HEK293 (cell line): ENCODE measurements at regions not wholly inside any gene's neighbourhood (a gene's known extent, or its start where the extent isn't known, plus 50 kb on each side); places are given as distances from the start of the nearest gene placed in this dataset.

Experiments used
- YY2 ChIP-seq: fragments of 450-650 bp; formaldehyde crosslinking; IDR thresholded peaks from 2 replicates; pipeline ENCODE4 v1.5.1; 2016; ENCODE audit warnings: missing biosample characterization, missing genetic modification characterization
- ZNF157 ChIP-seq: fragments of 450-650 bp; formaldehyde crosslinking; IDR thresholded peaks from 2 replicates; pipeline ENCODE4 v1.5.1; 2016; ENCODE audit warnings: missing biosample characterization, missing genetic modification characterization
- ZNF23 ChIP-seq: fragments of 450-650 bp; formaldehyde crosslinking; IDR thresholded peaks from 2 replicates; pipeline ENCODE4 v1.5.1; 2016; ENCODE audit warnings: missing biosample characterization, missing genetic modification characterization, borderline replicate concordance
- ZNF239 ChIP-seq: fragments of 450-650 bp; formaldehyde crosslinking; IDR thresholded peaks from 2 replicates; pipeline ENCODE4 v1.5.1; 2016; ENCODE audit warnings: missing biosample characterization, missing genetic modification characterization
- ZNF324 ChIP-seq: fragments of 450-650 bp; formaldehyde crosslinking; IDR thresholded peaks from 2 replicates; pipeline ENCODE4 v1.5.1; 2016; ENCODE audit warnings: missing biosample characterization, missing genetic modification characterization
- ZNF366 ChIP-seq: fragments of 450-650 bp; formaldehyde crosslinking; conservative IDR thresholded peaks from 2 replicates; pipeline ENCODE4 v1.5.1; 2016; ENCODE audit warnings: missing biosample characterization, missing genetic modification characterization
- ZNF501 ChIP-seq: fragments of 450-650 bp; formaldehyde crosslinking; IDR thresholded peaks from 2 replicates; pipeline ENCODE4 v1.5.1; 2016; ENCODE audit warnings: missing biosample characterization, missing genetic modification characterization
- ZNF514 ChIP-seq: fragments of 450-650 bp; formaldehyde crosslinking; IDR thresholded peaks from 2 replicates; pipeline ENCODE4 v1.5.1; 2016; ENCODE audit warnings: missing biosample characterization, missing genetic modification characterization
- TF ChIP-seq, protein P1 (sequence below): fragments of 450-650 bp; formaldehyde crosslinking; IDR thresholded peaks from 2 replicates; pipeline ENCODE4 v1.5.1; 2016; ENCODE audit warnings: missing biosample characterization, missing genetic modification characterization
- TF ChIP-seq, protein P2 (sequence below): fragments of 450-650 bp; formaldehyde crosslinking; IDR thresholded peaks from 2 replicates; pipeline ENCODE4 v1.5.1; 2016; ENCODE audit warnings: missing biosample characterization, missing genetic modification characterization
- TF ChIP-seq, protein P3 (sequence below): fragments of 450-650 bp; formaldehyde crosslinking; IDR thresholded peaks from 2 replicates; pipeline ENCODE4 v1.5.1; 2016; ENCODE audit warnings: missing biosample characterization, missing genetic modification characterization
- TF ChIP-seq, protein P4 (sequence below): fragments of 450-650 bp; formaldehyde crosslinking; IDR thresholded peaks from 2 replicates; pipeline ENCODE4 v1.5.1; 2016; ENCODE audit warnings: missing biosample characterization, missing genetic modification characterization
- TF ChIP-seq, protein P5 (sequence below): fragments of 450-650 bp; formaldehyde crosslinking; IDR thresholded peaks from 2 replicates; pipeline ENCODE4 v1.5.1; 2016; ENCODE audit warnings: missing biosample characterization, missing genetic modification characterization
- TF ChIP-seq, protein P6 (sequence below): fragments of 450-650 bp; formaldehyde crosslinking; IDR thresholded peaks from 2 replicates; pipeline ENCODE4 v1.5.1; 2016; ENCODE audit warnings: missing biosample characterization, missing genetic modification characterization, low read depth

DNA sequence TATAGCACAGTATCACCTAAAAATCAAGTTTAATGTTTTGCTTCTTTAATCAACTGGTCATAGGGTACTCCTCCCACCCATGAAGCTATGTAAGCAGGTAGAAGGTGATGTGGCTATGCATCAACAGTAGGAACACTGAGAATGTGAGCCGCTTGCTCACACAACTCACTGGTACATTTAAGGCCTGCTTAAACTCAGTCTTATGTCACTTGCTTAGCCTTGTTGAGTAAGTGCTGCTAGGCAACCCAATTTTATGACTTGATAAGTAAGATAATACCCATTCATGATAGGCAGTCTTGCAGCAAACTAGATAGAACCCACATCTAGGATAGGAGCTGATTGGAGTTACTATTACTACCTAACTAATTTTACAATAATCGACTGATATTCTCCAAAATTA, 70.0 kb upstream of the BMP4 start:
- TF ChIP-seq, protein P1, sequence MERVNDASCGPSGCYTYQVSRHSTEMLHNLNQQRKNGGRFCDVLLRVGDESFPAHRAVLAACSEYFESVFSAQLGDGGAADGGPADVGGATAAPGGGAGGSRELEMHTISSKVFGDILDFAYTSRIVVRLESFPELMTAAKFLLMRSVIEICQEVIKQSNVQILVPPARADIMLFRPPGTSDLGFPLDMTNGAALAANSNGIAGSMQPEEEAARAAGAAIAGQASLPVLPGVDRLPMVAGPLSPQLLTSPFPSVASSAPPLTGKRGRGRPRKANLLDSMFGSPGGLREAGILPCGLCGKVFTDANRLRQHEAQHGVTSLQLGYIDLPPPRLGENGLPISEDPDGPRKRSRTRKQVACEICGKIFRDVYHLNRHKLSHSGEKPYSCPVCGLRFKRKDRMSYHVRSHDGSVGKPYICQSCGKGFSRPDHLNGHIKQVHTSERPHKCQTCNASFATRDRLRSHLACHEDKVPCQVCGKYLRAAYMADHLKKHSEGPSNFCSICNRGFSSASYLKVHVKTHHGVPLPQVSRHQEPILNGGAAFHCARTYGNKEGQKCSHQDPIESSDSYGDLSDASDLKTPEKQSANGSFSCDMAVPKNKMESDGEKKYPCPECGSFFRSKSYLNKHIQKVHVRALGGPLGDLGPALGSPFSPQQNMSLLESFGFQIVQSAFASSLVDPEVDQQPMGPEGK (tag by site-specific recombination) = no peak
- TF ChIP-seq, protein P2, sequence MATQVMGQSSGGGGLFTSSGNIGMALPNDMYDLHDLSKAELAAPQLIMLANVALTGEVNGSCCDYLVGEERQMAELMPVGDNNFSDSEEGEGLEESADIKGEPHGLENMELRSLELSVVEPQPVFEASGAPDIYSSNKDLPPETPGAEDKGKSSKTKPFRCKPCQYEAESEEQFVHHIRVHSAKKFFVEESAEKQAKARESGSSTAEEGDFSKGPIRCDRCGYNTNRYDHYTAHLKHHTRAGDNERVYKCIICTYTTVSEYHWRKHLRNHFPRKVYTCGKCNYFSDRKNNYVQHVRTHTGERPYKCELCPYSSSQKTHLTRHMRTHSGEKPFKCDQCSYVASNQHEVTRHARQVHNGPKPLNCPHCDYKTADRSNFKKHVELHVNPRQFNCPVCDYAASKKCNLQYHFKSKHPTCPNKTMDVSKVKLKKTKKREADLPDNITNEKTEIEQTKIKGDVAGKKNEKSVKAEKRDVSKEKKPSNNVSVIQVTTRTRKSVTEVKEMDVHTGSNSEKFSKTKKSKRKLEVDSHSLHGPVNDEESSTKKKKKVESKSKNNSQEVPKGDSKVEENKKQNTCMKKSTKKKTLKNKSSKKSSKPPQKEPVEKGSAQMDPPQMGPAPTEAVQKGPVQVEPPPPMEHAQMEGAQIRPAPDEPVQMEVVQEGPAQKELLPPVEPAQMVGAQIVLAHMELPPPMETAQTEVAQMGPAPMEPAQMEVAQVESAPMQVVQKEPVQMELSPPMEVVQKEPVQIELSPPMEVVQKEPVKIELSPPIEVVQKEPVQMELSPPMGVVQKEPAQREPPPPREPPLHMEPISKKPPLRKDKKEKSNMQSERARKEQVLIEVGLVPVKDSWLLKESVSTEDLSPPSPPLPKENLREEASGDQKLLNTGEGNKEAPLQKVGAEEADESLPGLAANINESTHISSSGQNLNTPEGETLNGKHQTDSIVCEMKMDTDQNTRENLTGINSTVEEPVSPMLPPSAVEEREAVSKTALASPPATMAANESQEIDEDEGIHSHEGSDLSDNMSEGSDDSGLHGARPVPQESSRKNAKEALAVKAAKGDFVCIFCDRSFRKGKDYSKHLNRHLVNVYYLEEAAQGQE (tag by site-specific recombination) = no peak
- no peak for TF ChIP-seq ZNF157 (tag by site-specific recombination)
- TF ChIP-seq, protein P3, sequence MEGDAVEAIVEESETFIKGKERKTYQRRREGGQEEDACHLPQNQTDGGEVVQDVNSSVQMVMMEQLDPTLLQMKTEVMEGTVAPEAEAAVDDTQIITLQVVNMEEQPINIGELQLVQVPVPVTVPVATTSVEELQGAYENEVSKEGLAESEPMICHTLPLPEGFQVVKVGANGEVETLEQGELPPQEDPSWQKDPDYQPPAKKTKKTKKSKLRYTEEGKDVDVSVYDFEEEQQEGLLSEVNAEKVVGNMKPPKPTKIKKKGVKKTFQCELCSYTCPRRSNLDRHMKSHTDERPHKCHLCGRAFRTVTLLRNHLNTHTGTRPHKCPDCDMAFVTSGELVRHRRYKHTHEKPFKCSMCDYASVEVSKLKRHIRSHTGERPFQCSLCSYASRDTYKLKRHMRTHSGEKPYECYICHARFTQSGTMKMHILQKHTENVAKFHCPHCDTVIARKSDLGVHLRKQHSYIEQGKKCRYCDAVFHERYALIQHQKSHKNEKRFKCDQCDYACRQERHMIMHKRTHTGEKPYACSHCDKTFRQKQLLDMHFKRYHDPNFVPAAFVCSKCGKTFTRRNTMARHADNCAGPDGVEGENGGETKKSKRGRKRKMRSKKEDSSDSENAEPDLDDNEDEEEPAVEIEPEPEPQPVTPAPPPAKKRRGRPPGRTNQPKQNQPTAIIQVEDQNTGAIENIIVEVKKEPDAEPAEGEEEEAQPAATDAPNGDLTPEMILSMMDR (tag by site-specific recombination) = no peak
- no peak for TF ChIP-seq ZNF501 (tag by site-specific recombination)
- TF ChIP-seq YY2 (tag by site-specific recombination) = no peak
- TF ChIP-seq ZNF23 (tag by site-specific recombination) = no peak
- TF ChIP-seq ZNF324 = no peak
- TF ChIP-seq, protein P4, sequence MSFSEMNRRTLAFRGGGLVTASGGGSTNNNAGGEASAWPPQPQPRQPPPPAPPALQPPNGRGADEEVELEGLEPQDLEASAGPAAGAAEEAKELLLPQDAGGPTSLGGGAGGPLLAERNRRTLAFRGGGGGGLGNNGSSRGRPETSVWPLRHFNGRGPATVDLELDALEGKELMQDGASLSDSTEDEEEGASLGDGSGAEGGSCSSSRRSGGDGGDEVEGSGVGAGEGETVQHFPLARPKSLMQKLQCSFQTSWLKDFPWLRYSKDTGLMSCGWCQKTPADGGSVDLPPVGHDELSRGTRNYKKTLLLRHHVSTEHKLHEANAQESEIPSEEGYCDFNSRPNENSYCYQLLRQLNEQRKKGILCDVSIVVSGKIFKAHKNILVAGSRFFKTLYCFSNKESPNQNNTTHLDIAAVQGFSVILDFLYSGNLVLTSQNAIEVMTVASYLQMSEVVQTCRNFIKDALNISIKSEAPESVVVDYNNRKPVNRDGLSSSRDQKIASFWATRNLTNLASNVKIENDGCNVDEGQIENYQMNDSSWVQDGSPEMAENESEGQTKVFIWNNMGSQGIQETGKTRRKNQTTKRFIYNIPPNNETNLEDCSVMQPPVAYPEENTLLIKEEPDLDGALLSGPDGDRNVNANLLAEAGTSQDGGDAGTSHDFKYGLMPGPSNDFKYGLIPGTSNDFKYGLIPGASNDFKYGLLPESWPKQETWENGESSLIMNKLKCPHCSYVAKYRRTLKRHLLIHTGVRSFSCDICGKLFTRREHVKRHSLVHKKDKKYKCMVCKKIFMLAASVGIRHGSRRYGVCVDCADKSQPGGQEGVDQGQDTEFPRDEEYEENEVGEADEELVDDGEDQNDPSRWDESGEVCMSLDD (tag by site-specific recombination) = no peak
- TF ChIP-seq ZNF366 = no peak
- TF ChIP-seq, protein P5, sequence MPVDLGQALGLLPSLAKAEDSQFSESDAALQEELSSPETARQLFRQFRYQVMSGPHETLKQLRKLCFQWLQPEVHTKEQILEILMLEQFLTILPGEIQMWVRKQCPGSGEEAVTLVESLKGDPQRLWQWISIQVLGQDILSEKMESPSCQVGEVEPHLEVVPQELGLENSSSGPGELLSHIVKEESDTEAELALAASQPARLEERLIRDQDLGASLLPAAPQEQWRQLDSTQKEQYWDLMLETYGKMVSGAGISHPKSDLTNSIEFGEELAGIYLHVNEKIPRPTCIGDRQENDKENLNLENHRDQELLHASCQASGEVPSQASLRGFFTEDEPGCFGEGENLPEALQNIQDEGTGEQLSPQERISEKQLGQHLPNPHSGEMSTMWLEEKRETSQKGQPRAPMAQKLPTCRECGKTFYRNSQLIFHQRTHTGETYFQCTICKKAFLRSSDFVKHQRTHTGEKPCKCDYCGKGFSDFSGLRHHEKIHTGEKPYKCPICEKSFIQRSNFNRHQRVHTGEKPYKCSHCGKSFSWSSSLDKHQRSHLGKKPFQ (tag by site-specific recombination) = no peak
- no peak for TF ChIP-seq ZNF514
- no peak for TF ChIP-seq ZNF239 (tag by site-specific recombination)
- TF ChIP-seq, protein P6, sequence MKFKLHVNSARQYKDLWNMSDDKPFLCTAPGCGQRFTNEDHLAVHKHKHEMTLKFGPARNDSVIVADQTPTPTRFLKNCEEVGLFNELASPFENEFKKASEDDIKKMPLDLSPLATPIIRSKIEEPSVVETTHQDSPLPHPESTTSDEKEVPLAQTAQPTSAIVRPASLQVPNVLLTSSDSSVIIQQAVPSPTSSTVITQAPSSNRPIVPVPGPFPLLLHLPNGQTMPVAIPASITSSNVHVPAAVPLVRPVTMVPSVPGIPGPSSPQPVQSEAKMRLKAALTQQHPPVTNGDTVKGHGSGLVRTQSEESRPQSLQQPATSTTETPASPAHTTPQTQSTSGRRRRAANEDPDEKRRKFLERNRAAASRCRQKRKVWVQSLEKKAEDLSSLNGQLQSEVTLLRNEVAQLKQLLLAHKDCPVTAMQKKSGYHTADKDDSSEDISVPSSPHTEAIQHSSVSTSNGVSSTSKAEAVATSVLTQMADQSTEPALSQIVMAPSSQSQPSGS (tag by site-specific recombination) = no peak
